NOMO-1 (cell line): ENCODE measurements at regions not wholly inside any gene's neighbourhood (a gene's known extent, or its start where the extent isn't known, plus 50 kb on each side); places are given as distances from the start of the nearest gene placed in this dataset.
A peak's percentile ranks its signal among the peaks of the same experiment; 100 is the strongest.

ENCODE experiments used
- DNase-seq, 2 experiments: peaks; one replicate each; lab custom pipeline; 2025; ENCODE audit not compliant: unreplicated experiment in 2 of 2; lab: John Stamatoyannopoulos, UW

DNA sequence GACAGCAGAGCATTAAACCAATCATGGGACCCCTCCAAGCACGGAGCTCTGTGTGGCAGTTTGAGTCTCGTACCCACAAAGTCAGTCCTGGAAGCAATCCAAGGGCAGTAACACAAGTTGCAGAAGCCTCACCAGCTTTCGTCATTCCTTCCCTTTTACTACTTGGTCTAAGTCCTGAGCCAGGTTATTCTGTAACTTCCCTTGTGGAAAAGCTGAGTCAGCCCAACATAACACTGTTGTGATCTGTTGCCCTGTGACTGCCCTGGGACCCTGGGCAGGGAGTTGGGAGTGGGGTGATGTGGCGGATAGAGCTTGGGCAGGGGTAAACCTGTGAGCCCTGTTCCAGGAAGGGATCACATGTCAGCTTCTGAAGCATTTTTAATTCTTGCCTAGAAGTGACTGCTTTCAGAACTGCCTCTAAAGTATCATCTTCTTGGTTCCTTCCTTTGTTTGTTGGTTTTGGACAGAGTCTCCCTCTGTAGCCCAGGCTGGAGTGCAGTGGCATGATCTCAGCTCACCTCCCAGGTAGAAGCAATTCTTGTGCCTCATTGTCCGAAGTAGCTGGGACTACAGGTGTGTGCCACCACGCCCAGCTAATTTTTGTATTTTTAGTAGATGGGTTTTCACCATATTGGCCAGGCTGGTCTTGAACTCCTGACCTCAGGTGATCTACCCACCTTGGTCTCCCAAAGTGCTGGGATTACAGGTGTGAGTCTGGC lies 183.7 kb upstream of the JAG1 start:
- DNase-seq, result peak; percentile 64 to 69

DNA sequence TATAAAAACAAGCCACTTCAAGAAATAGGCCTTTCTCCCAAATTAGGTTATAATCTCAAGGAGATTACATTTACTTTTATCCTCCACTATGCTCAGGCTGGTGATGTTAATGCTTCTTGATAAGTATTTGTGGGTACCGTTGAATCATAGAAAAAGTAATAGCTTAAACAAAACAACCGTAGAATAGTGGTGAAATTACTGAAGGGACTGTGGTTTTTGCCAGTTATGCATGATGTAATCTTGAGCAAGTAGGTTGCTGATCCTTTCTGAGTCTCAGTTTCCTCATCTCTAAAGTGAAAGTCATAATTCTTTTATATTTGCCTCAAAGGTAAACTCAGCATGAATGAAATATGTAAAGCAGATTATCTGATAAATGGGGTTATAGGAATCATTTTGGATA lies 187.3 kb upstream of the JAG1 start:
- peak; percentile 60 to 79 for DNase-seq

DNA sequence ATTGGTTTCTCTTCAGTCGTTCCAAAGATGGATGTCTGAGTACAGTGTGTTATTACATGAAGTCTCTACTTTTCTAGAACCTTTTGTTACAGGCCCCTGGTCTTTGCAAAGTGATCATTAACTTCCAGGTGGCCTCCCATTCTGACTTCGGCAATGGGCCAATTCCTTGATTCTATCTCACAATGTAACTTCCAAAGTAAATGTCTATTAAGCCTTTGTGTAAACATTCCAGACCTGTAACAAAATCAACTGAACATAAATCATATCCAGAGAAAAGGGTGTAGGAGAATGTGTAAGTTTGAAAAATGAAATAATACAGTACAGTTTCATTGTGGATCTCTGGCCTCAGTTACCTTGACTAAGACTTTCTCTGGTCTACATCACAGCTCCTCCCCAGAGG lies 187.8 kb upstream of the JAG1 start:
- no peak for DNase-seq

DNA sequence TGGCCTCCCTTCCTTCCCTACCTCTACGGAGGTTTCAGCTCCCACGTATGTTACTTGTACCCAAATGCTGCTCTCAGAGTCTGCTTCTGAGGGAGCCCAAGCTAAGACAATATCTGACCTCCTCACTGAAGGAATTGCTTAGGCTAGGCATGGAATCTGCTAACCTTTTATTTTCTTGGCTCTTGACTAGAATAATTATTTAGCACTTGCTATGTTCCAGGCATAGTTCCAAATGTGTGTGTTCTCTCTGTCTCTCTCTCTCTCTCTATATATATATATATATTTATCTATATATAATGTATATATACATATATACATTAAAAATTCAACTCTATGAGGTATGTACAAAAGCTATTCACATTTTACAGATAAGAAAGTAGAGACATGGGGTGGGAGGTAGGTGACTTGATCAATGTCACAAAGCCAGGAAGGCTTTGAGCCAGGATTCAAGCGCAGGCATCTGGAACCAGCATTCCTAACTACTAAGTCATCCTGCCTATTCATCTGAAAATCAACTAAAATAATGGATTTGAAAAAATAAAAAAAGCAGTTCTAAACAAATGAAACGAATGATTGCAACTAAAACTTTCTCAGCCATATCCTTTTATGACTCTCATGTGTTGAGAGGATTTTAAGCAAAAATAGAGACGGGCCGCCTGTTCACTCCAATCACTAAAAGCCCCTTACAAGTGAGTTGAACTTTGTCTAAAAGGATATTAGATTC lies 189.7 kb upstream of the JAG1 start:
- DNase-seq, result no peak

DNA sequence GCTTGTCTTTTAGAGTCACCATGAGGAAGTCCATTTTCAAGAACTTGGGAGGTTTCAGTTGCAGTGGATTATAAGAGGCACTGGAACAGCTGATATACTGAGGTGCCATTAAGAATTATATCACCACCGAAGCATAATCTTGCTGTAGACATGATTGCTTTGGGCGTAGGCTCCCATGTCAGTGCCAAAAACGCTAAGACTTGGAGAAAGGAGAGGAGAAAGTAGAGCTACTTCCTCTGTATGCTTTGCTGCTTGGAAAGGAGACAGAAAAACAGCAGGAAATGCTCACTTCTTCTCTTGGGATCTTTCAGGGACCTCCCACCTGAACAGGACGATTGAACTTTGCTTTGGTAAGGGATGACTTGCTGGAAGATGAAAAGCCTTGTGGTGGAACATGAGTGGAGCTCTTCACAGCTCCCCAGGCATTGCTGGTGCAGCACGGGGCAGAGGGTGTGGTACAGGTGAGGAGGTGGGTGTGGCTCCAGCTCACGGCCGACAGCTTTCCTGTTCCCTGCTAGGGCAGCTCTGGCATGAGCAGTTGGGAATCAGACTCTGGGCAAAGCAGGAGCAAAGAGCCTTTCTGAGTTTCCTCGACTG lies 190.4 kb upstream of the JAG1 start:
- DNase-seq, result peak in 1 of 2 experiments; percentile 45

DNA sequence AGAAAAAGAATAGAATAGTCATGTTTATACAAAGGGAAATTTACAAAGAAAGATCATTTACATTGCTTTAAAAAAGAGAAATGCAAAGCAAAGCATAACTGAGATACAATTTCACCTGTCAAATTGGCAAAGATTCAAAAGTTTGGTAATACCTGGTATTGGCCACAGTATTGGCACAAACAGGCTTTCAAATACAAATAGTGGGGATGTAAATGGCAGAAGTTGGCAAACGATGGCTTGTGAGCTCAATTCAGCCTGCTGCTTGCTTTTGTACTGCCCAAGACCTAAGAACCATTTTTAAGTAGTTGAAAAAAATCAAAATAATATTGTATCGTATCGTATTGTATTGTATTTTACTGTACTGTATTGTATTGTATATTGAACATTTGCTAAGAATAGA lies 194.5 kb upstream of the JAG1 start:
- DNase-seq, result no peak

DNA sequence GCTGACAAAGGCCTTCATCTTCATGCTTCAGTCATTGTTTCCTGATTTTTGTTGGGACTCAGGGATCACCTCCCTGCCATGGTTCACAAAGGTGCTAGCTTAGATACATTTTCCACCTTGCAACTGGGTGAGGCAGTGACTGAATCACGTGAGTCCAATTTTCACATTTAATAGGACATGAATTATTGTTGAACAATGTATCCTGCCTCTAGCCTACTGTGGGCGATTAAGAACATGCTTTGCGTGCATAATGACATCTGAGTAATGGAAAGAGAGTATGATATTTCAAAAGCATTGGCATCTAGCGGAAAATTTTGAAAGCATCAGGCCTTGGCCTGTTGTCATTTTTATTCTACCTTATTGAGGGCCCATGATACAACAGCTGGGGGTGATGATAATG lies 199.2 kb upstream of the JAG1 start:
- DNase-seq, result no peak

DNA sequence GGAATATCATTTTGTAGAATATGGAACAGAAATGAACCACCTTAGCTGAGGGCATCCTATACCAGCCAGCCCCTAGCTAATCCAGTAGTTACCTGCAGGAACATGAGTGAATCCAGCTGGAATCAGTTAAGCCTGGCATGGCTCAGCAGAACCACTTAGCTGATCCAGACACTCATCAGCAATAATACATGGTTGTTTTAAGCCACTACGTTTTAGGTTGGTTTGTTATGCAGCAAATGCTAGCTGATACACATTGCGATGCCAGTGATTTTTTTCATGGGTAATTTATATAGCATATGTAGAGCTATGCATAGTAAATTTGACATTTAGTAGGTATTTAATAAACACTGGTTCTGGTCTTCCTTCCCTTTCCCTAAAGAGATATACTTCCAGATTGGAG lies 201.9 kb upstream of the JAG1 start:
- DNase-seq, result no peak

DNA sequence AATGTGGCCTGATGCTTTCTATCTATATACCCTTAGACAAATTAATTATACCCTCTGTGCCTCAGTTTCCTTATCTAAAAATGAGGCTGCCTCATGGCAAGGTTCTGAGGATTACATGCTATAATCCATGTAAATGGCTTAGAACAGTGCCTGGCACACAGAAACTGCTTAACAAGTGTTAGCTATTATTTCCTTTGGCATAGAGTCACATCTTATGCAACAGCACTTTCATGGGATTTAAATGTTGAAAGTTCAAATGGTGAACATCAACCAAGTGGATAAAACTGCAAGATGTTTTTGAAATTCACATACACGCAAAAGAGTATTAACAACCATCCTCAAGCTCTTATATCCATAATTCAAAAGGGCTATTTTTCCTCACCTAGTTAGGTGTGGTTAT lies 202.8 kb upstream of the JAG1 start:
- DNase-seq, result no peak

DNA sequence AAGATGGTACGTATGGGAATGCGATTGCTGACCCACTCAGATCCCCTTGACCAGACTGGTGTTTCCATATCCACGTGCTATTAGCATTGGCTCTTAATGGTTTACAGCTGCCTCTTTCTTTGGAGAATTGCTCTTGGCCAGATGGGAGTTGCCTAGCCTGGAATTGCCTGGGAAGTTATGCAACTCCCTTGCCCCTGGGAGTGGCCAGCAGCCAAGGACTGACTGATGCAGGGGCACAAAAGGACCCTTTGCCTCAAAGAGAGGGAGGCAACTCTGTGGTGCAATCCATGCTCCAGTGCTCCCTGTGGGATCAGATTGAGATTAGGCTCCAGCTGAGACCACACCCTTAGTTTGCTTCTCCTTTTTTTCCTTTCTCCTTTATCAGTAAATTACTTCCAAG lies 203.5 kb upstream of the JAG1 start:
- DNase-seq, result no peak

DNA sequence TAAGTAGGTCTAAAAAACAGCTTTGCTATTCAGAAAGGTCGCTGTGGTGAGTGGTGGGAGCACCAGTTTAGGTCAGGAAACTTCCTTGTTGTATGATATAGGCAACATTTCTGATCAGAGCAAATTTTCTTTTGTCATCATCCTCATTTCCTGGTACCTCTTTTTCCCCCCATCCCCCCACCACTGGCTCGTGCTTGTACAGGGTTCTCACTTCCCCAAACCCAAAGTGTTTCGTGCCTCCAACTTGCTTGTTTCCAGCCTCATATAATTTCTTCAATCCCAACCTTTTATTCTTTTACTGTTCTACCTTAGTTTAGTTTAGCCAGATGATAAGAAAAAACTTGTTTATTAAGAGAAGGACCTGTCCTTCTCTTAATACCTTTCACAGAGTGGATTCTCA lies 209.4 kb upstream of the JAG1 start:
- DNase-seq, result peak; percentile 48 to 51

DNA sequence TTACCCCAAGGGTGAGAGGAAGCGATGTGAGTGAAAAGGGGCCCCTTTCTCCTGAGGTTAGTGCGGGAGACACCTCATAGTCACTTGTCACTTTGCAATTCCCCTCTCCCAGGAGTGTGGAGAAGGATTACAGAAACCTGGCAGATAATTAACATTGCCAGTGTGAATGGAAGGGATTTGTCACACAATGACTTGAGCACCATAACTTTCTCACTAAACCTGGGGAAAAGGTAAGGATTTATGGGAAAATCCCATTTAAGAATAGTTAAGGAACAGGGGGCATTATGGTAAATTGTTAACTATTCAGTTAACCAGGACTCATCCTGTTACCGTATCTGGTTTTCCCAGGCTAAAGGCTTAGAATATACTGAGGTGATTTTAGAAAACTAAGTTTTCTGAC lies 219.5 kb upstream of the JAG1 start:
- no peak for DNase-seq

DNA sequence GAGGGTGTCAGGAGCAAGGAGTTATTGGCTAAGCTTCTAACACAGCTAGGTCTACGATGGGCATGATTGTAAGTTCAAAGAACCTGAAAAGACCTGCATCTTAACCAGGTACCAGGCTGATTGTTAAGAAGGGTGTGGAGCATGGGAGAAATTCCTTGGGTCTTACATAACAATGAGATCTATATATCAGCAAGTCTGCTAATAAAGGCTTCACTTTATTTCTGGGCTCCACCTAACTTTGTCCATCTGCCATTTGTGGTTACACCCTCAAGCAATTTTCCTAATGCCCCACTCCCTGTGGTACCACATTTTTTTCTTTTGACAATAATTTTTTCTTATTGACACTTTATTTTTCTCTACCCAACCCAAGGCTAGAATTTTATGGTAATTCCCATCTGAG lies 223.5 kb upstream of the JAG1 start:
- no peak for DNase-seq

DNA sequence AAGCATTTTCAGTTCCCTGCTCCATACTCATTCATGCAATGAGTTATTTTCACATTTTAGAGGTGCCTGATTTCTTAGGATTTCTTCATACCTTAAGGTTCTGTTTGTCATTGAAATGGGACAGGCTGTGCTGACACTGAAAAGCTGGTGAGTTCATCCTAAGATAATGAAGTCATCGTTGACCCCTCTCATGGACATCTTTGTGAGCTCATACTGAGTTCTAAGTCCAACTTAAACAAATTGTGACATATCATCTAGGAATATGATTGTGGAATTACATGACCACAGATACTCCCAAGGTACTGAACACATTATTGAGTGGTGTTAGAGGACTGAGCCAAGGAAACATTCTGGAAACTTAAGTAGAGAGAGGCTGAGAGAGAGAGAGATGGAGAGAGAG lies 224.8 kb upstream of the JAG1 start:
- DNase-seq, result no peak

DNA sequence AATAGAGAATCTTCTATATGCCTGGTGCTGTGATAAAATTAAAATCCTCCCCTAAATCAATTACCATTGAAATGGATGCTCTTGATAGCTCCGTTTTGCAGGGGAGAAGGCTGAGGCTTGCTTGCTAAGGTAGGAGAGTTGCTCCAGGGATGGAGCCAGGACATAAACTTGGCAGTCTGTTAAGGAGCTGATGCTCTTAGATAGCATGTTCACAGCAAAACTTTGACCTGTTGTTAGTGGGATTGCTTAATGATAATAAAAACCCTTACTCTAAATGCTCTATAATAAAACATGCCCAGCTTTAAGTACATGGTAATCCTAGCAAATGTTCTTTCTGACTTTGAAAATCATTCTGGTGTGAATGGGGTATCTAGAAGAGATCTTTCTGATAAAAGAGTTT lies 228.4 kb upstream of the JAG1 start:
- DNase-seq, result no peak

DNA sequence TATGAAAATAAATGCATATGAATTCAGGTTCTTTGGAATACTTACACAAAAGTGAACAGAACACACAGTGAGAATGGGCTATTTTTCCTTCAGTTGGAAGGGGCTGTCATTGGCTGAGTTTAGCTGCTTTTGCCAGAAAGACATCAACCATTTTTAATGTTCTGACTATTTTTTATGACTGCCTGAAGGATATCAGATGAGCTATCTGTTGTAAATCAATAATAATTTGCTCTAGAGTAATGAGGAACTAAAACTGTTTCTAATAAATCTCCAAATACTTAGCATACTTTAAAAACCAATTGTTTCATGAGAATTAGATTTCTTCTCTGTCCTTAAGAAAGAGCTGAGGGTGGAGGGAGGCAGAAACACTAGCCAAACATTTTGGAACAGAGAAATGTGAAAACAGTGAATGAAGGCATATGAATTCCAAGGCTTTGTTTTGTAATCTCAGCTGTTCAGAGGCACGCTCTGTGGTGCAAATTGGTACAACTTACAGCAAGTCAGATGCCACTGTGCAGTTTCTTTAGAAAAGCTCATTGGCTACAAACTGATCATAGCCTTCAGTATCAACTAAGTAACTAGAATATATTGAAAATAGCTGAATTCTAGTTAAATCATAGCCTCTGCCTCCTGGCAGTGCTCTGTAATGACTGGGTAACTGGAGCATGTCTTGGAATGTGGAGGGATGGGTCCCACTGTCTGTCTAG lies 228.9 kb upstream of the JAG1 start:
- DNase-seq, result no peak

DNA sequence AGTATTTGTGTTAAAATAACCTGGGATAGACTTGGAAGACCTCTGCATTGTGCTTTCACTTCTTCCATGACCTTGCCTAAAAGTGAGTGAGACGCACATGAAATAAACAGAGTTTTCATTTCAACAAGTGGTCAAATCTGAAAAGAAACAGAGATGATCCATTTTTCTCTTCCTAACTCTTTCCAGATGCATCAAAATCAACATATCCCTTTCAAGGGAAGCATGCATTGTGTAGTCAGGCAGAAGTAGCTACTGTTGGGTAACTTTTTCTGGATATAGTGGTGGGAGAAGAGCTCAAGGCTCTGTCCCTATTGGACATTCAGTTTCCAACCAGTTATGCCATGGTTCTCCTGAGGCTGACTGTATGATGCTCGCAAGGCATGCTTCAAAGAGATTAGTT lies 233.0 kb upstream of the JAG1 start:
- no peak for DNase-seq

DNA sequence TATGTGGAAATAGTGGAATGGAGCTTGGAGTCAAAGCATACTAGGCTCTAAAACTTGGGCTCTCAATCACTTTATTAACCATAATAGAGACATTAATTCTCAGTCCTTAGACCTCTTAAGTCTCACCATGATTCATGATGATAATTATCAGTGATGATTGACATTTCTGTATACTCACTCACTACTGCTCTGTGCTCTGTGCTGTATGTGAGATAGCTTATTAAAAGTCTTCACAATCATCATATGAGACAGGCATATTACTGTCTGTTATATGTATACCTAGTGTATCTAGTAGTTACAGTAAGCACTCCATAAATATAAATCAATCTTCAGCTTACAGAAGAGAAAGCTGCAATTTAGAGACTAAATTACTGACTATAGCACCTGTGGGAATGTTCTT lies 236.0 kb upstream of the JAG1 start:
- no peak for DNase-seq

DNA sequence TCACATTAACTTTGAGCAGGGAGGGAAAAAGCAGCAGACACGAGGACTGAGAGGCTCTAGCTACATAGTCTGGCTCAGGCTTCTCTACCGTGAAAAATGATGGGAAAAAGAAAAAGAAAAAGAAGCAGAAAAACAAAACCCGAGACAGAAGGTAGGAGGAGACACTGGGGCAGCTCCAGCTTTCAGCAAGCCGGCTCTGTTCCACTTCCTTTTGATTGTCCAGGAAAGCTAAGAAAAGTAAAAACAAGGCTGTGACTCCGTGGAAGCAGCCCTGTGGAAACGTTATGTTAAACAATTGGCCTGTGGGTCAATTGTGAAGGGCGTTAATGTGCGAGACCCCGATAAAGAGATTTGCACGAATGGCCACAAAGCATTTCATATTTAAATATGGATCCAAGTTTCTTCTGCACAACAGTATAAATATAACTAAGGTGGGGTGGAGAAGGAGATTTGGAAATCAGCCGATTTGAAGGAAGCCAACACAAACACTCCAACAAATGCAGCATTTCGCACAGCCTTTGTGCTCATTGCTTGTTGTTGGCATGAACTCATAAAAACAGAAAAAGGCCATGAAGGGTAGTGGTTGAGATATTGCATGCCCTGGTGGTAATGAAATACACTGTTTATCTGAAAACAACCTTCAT lies 236.9 kb upstream of the JAG1 start:
- DNase-seq, result no peak

DNA sequence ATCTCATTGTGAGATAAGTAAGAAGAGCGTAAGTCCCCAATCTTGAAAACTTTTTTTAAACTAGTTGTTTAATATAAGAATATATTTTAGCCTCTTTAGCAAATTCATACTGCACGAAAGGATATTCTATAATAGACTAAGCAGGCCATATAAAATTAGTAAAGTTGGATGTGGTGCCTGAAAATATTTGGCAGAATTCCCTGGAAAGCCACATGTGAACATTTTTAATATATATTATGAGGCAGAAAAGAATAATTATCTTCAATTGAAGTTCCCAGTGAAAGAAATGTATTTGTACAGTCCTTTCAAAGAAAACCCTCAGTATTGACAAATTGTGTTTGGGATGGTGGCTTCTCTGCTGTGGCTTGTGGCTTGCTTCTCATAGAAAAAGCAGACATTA lies 237.5 kb upstream of the JAG1 start:
- no peak for DNase-seq

DNA sequence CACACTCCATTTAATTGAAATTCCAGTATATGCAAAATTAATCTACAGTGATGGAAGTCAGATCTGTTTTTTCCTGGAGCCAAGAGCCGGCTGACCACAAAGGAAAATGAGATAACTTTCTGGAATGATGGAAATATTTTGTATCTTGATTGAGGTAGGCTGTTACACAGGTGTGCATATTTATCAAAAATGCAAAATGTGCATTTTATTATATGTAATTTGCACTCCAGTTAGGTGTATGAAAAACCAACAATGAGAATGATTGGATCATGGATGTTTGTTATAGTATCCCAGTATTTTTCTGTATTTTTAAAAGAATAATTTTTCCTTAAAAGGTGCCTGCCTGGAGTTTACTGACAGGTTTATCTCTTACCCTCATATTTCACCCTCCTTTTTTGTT lies 242.0 kb upstream of the JAG1 start:
- no peak for DNase-seq
